Vagina (tissue), 2 donors: ENCODE measurements at regions not wholly inside any gene's neighbourhood (a gene's known extent, or its start where the extent isn't known, plus 50 kb on each side); places are given as distances from the start of the nearest gene placed in this dataset.

Experiments
- DNase-seq, 2 donors: peaks; one replicate each; pipeline ENCODE4 v3.0.0-alpha.2; 2017; ENCODE audit errors: extremely low spot score in 2 of 2
- H3K27ac ChIP-seq: fragments of 200-600 bp; sonication (generic); one replicate; pipeline ENCODE4 v1.5.1; 2019
- H3K27me3 ChIP-seq: fragments of 200-600 bp; sonication (generic); one replicate; pipeline ENCODE4 v1.5.1; 2019
- H3K36me3 ChIP-seq, 2 donors: fragments of 200-600 bp; sonication (generic); one replicate each; pipeline ENCODE4 v1.5.1; 2017 to 2019
- H3K4me1 ChIP-seq: fragments of 200-600 bp; sonication (generic); one replicate; pipeline ENCODE4 v1.5.1; 2019
- H3K4me3 ChIP-seq, 2 donors: fragments of 200-600 bp; sonication (generic); 1 replicate in 1 of 2; 2 replicates in 1 of 2; pipeline ENCODE4 v1.5.1; 2016 to 2019
- H3K9me3 ChIP-seq: fragments of 200-600 bp; sonication (generic); one replicate; pipeline ENCODE4 v1.5.1; 2019
- CTCF ChIP-seq, 3 experiments: fragments of 450-650 bp in 2 of 3; fragments of 200-600 bp in 1 of 3; sonication (generic) in 1 of 3; IDR thresholded peaks; one replicate each; pipeline ENCODE4 v1.5.1; 2017 to 2019; ENCODE audit warnings: antibody characterized with exemption in 3 of 3, mild to moderate bottlenecking in 2 of 3, moderate library complexity in 2 of 3
- POLR2A ChIP-seq, 2 donors: fragments of 450-650 bp; IDR thresholded peaks; one replicate each; pipeline ENCODE4 v1.6.1; 2017; ENCODE audit warnings: antibody characterized with exemption in 2 of 2, mild to moderate bottlenecking in 2 of 2, moderate library complexity in 2 of 2
- POLR2AphosphoS5 ChIP-seq, 2 donors: sonication (generic); formaldehyde crosslinking; IDR thresholded peaks; one replicate each; pipeline ENCODE4 v1.9.0; 2017; ENCODE audit warnings: antibody characterized with exemption in 2 of 2, mild to moderate bottlenecking in 2 of 2, low read depth in 1 of 2; ENCODE audit not compliant: insufficient read depth in 1 of 2
- intact Hi-C: fragments of 100-400 bp; cut with DNase I; formaldehyde crosslinking; loops from one replicate; pipeline ENCODE4 v1.15.1; 2023

- peaks cover 12% of the 10 kb centered on the region for H3K4me1 ChIP-seq
These were observed 262.0 kb downstream of the MEIS1 start for GRCh38 chr2:66696886-66697285.

GRCh38 chr2:66697366-66697765, 262.4 kb downstream of the MEIS1 start:
- TF ChIP-seq POLR2A (IDR thresholded peaks at IDR 0.05) (no peak), POLR2AphosphoS5 (IDR thresholded peaks at IDR 0.05; ENCODE audit: insufficient read depth in 1 of 2, low read depth in 1 of 2) (no peak)
- peaks cover 12% of the 10 kb centered on the region for H3K4me1 ChIP-seq
- no peak overlapping the region for H3K4me3 ChIP-seq
- no peak for DNase-seq
- peak overlapping the region; percentile 58 for H3K27ac ChIP-seq
- intact Hi-C loops = loop anchor here (10.0 kb wide), 1 partner anchor 157 kb away; no protein-coding TSS in a partner anchor
- H3K36me3 ChIP-seq = no peaks in the 10 kb centered on the region
- H3K27me3 ChIP-seq = no peaks in the 10 kb centered on the region
- H3K9me3 ChIP-seq = no peaks in the 10 kb centered on the region

More at GRCh38 chr2:66696886-66697285, 262.0 kb downstream of the MEIS1 start:
- TF ChIP-seq POLR2A (IDR thresholded peaks at IDR 0.05) = no peak
- TF ChIP-seq POLR2AphosphoS5 (IDR thresholded peaks at IDR 0.05; ENCODE audit: insufficient read depth in 1 of 2, low read depth in 1 of 2) = no peak
- TF ChIP-seq CTCF (IDR thresholded peaks at IDR 0.05) = no peak
- peak overlapping the region; percentile 58 for H3K27ac ChIP-seq
- H3K36me3 ChIP-seq = no peaks in the 10 kb centered on the region
- intact Hi-C loops = loop anchor here (10.0 kb wide), 1 partner anchor 158 kb away; no protein-coding TSS in a partner anchor
- no peak for DNase-seq
- H3K9me3 ChIP-seq = no peaks in the 10 kb centered on the region
- H3K4me3 ChIP-seq = no peak overlapping the region
- H3K27me3 ChIP-seq = no peaks in the 10 kb centered on the region

- TF ChIP-seq POLR2A (IDR thresholded peaks at IDR 0.05) = no peak
- TF ChIP-seq CTCF (IDR thresholded peaks at IDR 0.05) = no peak
- TF ChIP-seq POLR2AphosphoS5 (IDR thresholded peaks at IDR 0.05; ENCODE audit: insufficient read depth in 1 of 2, low read depth in 1 of 2) = no peak
- H3K36me3 ChIP-seq = no peaks in the 10 kb centered on the region
- H3K27me3 ChIP-seq = no peaks in the 10 kb centered on the region
- peaks cover 12% of the 10 kb centered on the region for H3K4me1 ChIP-seq
- peak overlapping the region; percentile 58 for H3K27ac ChIP-seq
- no peaks in the 10 kb centered on the region for H3K9me3 ChIP-seq
- intact Hi-C loops = loop anchor here (10.0 kb wide), 1 partner anchor 157 kb away; no protein-coding TSS in a partner anchor
- no peak for DNase-seq
- H3K4me3 ChIP-seq = no peak overlapping the region
These were observed 263.2 kb downstream of the MEIS1 start for GRCh38 chr2:66698091-66698490.

- H3K9me3 ChIP-seq = no peaks in the 10 kb centered on the region
- DNase-seq = no peak
- peaks cover 12% of the 10 kb centered on the region for H3K4me1 ChIP-seq
- H3K27ac ChIP-seq = peak overlapping the region; percentile 58
- intact Hi-C loops = loop anchor here (10.0 kb wide), 1 partner anchor 156 kb away; no protein-coding TSS in a partner anchor
- H3K4me3 ChIP-seq = no peak overlapping the region
- H3K27me3 ChIP-seq = no peaks in the 10 kb centered on the region
- no peak for TF ChIP-seq POLR2AphosphoS5 (IDR thresholded peaks at IDR 0.05; ENCODE audit: insufficient read depth in 1 of 2, low read depth in 1 of 2)
- TF ChIP-seq CTCF (IDR thresholded peaks at IDR 0.05) = no peak
- TF ChIP-seq POLR2A (IDR thresholded peaks at IDR 0.05) = no peak
- no peaks in the 10 kb centered on the region for H3K36me3 ChIP-seq
These were observed 263.8 kb downstream of the MEIS1 start for GRCh38 chr2:66698576-66699239.

GRCh38 chr2:66699416-66699792, 264.5 kb downstream of the MEIS1 start:
- no peaks in the 10 kb centered on the region for H3K27me3 ChIP-seq
- no peak overlapping the region for H3K4me3 ChIP-seq
- H3K9me3 ChIP-seq = no peaks in the 10 kb centered on the region
- no peak for DNase-seq
- no peaks in the 10 kb centered on the region for H3K36me3 ChIP-seq
- H3K27ac ChIP-seq = peak overlapping the region; percentile 58
- TF ChIP-seq POLR2A (IDR thresholded peaks at IDR 0.05) (no peak), CTCF (IDR thresholded peaks at IDR 0.05) (no peak), POLR2AphosphoS5 (IDR thresholded peaks at IDR 0.05; ENCODE audit: insufficient read depth in 1 of 2, low read depth in 1 of 2) (no peak)
- H3K4me1 ChIP-seq = peaks cover 12% of the 10 kb centered on the region
- intact Hi-C loops = loop anchor here (10.0 kb wide), 1 partner anchor 155 kb away; no protein-coding TSS in a partner anchor
